H1 (cell line): ENCODE measurements at regions not wholly inside any gene's neighbourhood (a gene's known extent, or its start where the extent isn't known, plus 50 kb on each side); places are given as distances from the start of the nearest gene placed in this dataset.

Source experiments
- CTCF ChIA-PET: fragments of 300-600 bp; sonication (Branson Sonifier 250); formaldehyde crosslinking; loops from one replicate; lab custom pipeline; 2021; ENCODE audit not compliant: partially characterized antibody; lab: Charles Lee
- POLR2A ChIA-PET: fragments of 300-600 bp; sonication (Branson Sonifier 250); formaldehyde crosslinking; loops from one replicate; lab custom pipeline; 2021; ENCODE audit warnings: inconsistent platforms; ENCODE audit not compliant: partially characterized antibody; lab: Charles Lee
- DNase-seq, 2 experiments: peaks; one replicate each; pipeline versions ENCODE4 v3.0.0 to v3.0.0-alpha.2; 2010 to 2022; ENCODE audit warnings: low spot score in 2 of 2, low read depth in 1 of 2, mixed read lengths in 1 of 2
- FAIRE-seq: peaks from 2 replicates; lab custom pipeline; 2011; peaks lifted over from hg19 to GRCh38; lab: Jason Lieb, UNC
- H2AFZ ChIP-seq: 2 replicates; pipeline ENCODE4 v1.8.1; 2012; ENCODE audit warnings: low read length, inconsistent platforms
- H2AK5ac ChIP-seq: 2 replicates; pipeline ENCODE4 v1.6.1; 2013; ENCODE audit warnings: low read depth, low read length
- H2BK120ac ChIP-seq: replicated peaks from 2 replicates; pipeline ENCODE3; 2013; ENCODE audit warnings: low read depth, low read length, inconsistent platforms
- H2BK12ac ChIP-seq: 2 replicates; pipeline ENCODE4 v1.6.1; 2013; ENCODE audit warnings: low read depth, low read length
- H2BK15ac ChIP-seq: 2 replicates; pipeline ENCODE4 v1.6.1; 2013; ENCODE audit warnings: low read length
- H2BK20ac ChIP-seq: 2 replicates; pipeline ENCODE4 v1.6.1; 2013; ENCODE audit warnings: low read length
- H2BK5ac ChIP-seq: 2 replicates; pipeline ENCODE4 v1.6.1; 2013; ENCODE audit warnings: low read depth, low read length
- H3K14ac ChIP-seq: 2 replicates; pipeline ENCODE4 v1.6.1; 2013; ENCODE audit warnings: inconsistent platforms; ENCODE audit not compliant: insufficient read length
- H3K18ac ChIP-seq: 2 replicates; pipeline ENCODE4 v1.6.1; 2013; ENCODE audit warnings: low read length; ENCODE audit errors: extremely low read depth
- H3K23ac ChIP-seq: 2 replicates; pipeline ENCODE4 v1.6.1; 2013; ENCODE audit warnings: inconsistent platforms; ENCODE audit not compliant: insufficient read length
- H3K23me2 ChIP-seq: 2 replicates; pipeline ENCODE4 v1.6.1; 2013; ENCODE audit warnings: low read depth, low read length
- H3K27ac ChIP-seq: 2 replicates; pipeline ENCODE4 v1.6.1; 2011; ENCODE audit warnings: low read depth, low read length, inconsistent platforms
- H3K27me3 ChIP-seq, 4 experiments: replicated peaks in 1 of 4; 1 replicate in 1 of 4; 2 replicates in 3 of 4; pipeline versions ENCODE4 v1.6.1 to v1.8.1; 2011 to 2013; ENCODE audit warnings: low read length in 3 of 4, mild to moderate bottlenecking in 3 of 4, inconsistent platforms in 2 of 4, mixed read lengths in 2 of 4, moderate library complexity in 1 of 4; ENCODE audit not compliant: control insufficient read depth in 3 of 4, insufficient read depth in 3 of 4; ENCODE audit errors: extremely low read depth in 1 of 4
- H3K36me3 ChIP-seq, 4 experiments: 2 replicates each; pipeline versions ENCODE4 v1.6.1 to v1.8.1; 2011 to 2013; ENCODE audit warnings: mild to moderate bottlenecking in 4 of 4, low read length in 3 of 4, moderate library complexity in 2 of 4, control low read depth in 1 of 4, inconsistent platforms in 1 of 4; ENCODE audit not compliant: insufficient read depth in 4 of 4, control insufficient read depth in 2 of 4
- H3K4ac ChIP-seq: replicated peaks from 2 replicates; pipeline ENCODE3; 2013; ENCODE audit warnings: low read length, low read depth, mixed read lengths, inconsistent platforms; ENCODE audit not compliant: insufficient read length
- H3K4me1 ChIP-seq, 4 experiments: replicated peaks in 1 of 4; 1 replicate in 1 of 4; 2 replicates in 3 of 4; pipeline versions ENCODE4 v1.6.1 to v1.8.1; 2011 to 2013; ENCODE audit warnings: low read length in 3 of 4, inconsistent platforms in 2 of 4, mixed read lengths in 1 of 4; ENCODE audit not compliant: insufficient read depth in 4 of 4, control insufficient read depth in 3 of 4
- H3K4me2 ChIP-seq, 2 experiments: 2 replicates each; pipeline versions ENCODE4 v1.6.1 to v1.8.1; 2011 to 2013; ENCODE audit warnings: low read depth in 2 of 2, low read length in 2 of 2, control low read depth in 1 of 2, inconsistent platforms in 1 of 2, mild to moderate bottlenecking in 1 of 2; ENCODE audit not compliant: insufficient read depth in 1 of 2
- H3K4me3 ChIP-seq, 4 experiments: fragments of 200-600, 300-600 bp in 1 of 4; sonication (generic), shearing (Covaris generic), sonication (Bioruptor Twin) in 1 of 4; 2 replicates each; pipeline versions ENCODE4 v1.5.1 to v1.8.1; 2011 to 2016; ENCODE audit warnings: low read length in 4 of 4, low read depth in 3 of 4, control low read depth in 2 of 4, inconsistent platforms in 2 of 4, mild to moderate bottlenecking in 2 of 4, mixed read lengths in 1 of 4, moderate library complexity in 1 of 4; ENCODE audit not compliant: insufficient read depth in 2 of 4; ENCODE audit errors: extremely low read depth in 1 of 4
- H3K56ac ChIP-seq: replicated peaks from 2 replicates; pipeline ENCODE3; 2013; ENCODE audit warnings: low read depth, mild to moderate bottlenecking, mixed read lengths, low read length, inconsistent platforms; ENCODE audit not compliant: insufficient read length
- H3K79me1 ChIP-seq: 2 replicates; pipeline ENCODE4 v1.6.1; 2013; ENCODE audit warnings: low read depth, low read length, control low read depth
- H3K79me2 ChIP-seq, 2 experiments: 2 replicates each; pipeline versions ENCODE4 v1.6.1 to v1.8.1; 2012 to 2013; ENCODE audit warnings: low read length in 2 of 2, mild to moderate bottlenecking in 2 of 2, inconsistent platforms in 1 of 2; ENCODE audit not compliant: insufficient read depth in 2 of 2, control insufficient read depth in 1 of 2
- H3K9ac ChIP-seq, 4 experiments: replicated peaks in 1 of 4; 1 replicate in 1 of 4; 2 replicates in 3 of 4; pipeline versions ENCODE4 v1.6.1 to v1.8.1; 2011 to 2013; ENCODE audit warnings: low read depth in 3 of 4, low read length in 3 of 4, control low read depth in 2 of 4, mild to moderate bottlenecking in 2 of 4, moderate library complexity in 2 of 4, inconsistent platforms in 1 of 4; ENCODE audit errors: extremely low read depth in 1 of 4
- H3K9me3 ChIP-seq, 2 experiments: 2 replicates each; pipeline versions ENCODE4 v1.6.1 to v1.8.1; 2012 to 2013; ENCODE audit warnings: mild to moderate bottlenecking in 2 of 2, moderate library complexity in 2 of 2, control low read depth in 1 of 2, inconsistent platforms in 1 of 2, low read depth in 1 of 2, low read length in 1 of 2, mixed read lengths in 1 of 2; ENCODE audit not compliant: insufficient read depth in 2 of 2
- H4K20me1 ChIP-seq, 2 experiments: replicated peaks in 1 of 2; 2 replicates each; pipeline versions ENCODE3 to v1.8.1; 2011 to 2013; ENCODE audit warnings: inconsistent platforms in 2 of 2, low read length in 2 of 2, mild to moderate bottlenecking in 1 of 2; ENCODE audit not compliant: insufficient read depth in 2 of 2, control insufficient read depth in 1 of 2
- H4K5ac ChIP-seq: 2 replicates; pipeline ENCODE4 v1.6.1; 2013; ENCODE audit warnings: low read length, low read depth, mixed read lengths, inconsistent platforms; ENCODE audit not compliant: insufficient read length
- H4K8ac ChIP-seq: 2 replicates; pipeline ENCODE4 v1.8.0; 2013; ENCODE audit warnings: mild to moderate bottlenecking, moderate library complexity, low read length, inconsistent platforms; ENCODE audit not compliant: insufficient read depth; ENCODE audit errors: extremely low read depth
- H4K91ac ChIP-seq: replicated peaks from 2 replicates; pipeline ENCODE3; 2013; ENCODE audit warnings: low read length, mixed read lengths, inconsistent platforms; ENCODE audit not compliant: insufficient read length
- BACH1 ChIP-seq: IDR thresholded peaks from 2 replicates; pipeline ENCODE4 v1.6.1; 2012; ENCODE audit warnings: low read length, improper control_type of control experiment
- CHD2 ChIP-seq: IDR thresholded peaks from 2 replicates; pipeline ENCODE4 v1.6.1; 2012; ENCODE audit warnings: low read length, improper control_type of control experiment
- CTBP2 ChIP-seq: IDR thresholded peaks from 2 replicates; pipeline ENCODE4 v1.7.0; 2011; ENCODE audit warnings: borderline replicate concordance, mild to moderate bottlenecking, moderate library complexity, mixed read lengths, low read length; ENCODE audit not compliant: insufficient read depth, insufficient read length
- FOSL1 ChIP-seq: IDR thresholded peaks from 2 replicates; pipeline ENCODE4 v1.6.1; 2011; ENCODE audit warnings: mild to moderate bottlenecking, low read depth, low read length, moderate library complexity; ENCODE audit not compliant: insufficient read depth
- JUN ChIP-seq: IDR thresholded peaks from 2 replicates; pipeline ENCODE4 v1.6.1; 2011; ENCODE audit warnings: low read depth, mild to moderate bottlenecking, improper control_type of control experiment, low read length
- KDM4A ChIP-seq: IDR thresholded peaks from one replicate; pipeline ENCODE4 v1.7.1; 2012; ENCODE audit warnings: low read depth, mild to moderate bottlenecking, moderate library complexity, low read length, inconsistent platforms; ENCODE audit not compliant: severe bottlenecking
- POLR2A ChIP-seq, 2 experiments: IDR thresholded peaks; 1 replicate in 1 of 2; 2 replicates in 1 of 2; pipeline ENCODE4 v1.6.1; 2011; ENCODE audit warnings: low read depth in 2 of 2, low read length in 2 of 2, mild to moderate bottlenecking in 2 of 2; ENCODE audit errors: control extremely low read depth in 1 of 2
- RBBP5 ChIP-seq: IDR thresholded peaks from 2 replicates; pipeline ENCODE4 v1.7.1; 2012; ENCODE audit warnings: low read depth, mild to moderate bottlenecking, inconsistent platforms, low read length, moderate library complexity, borderline replicate concordance
- RNF2 ChIP-seq: fragments of 200-900, 300-1000 bp; sonication (generic); IDR thresholded peaks from 2 replicates; pipeline ENCODE4 v1.7.1; 2016; ENCODE audit warnings: borderline replicate concordance, low read depth, mild to moderate bottlenecking, antibody characterized with exemption, low read length; ENCODE audit not compliant: poor library complexity, severe bottlenecking; ENCODE audit errors: missing control alignments
- SRF ChIP-seq: IDR thresholded peaks from 2 replicates; pipeline ENCODE4 v1.6.1; 2011; ENCODE audit warnings: mild to moderate bottlenecking, low read depth, low read length, moderate library complexity
- TBP ChIP-seq: IDR thresholded peaks from 2 replicates; pipeline ENCODE4 v1.6.1; 2011; ENCODE audit warnings: low read depth, low read length, improper control_type of control experiment
- WGBS, 2 experiments: shearing (Covaris generic) in 1 of 2; methylation state at CpG; one replicate each; pipeline versions ENCODE4 v1.1.6 to v1.1.7; 2013 to 2015; ENCODE audit warnings: low lambda C conversion rate in 2 of 2, mixed read lengths in 2 of 2, inconsistent platforms in 1 of 2, low coverage in 1 of 2, missing lambda C conversion rate in 1 of 2; ENCODE audit not compliant: insufficient replicate concordance in 2 of 2, insufficient coverage in 1 of 2, insufficient read length in 1 of 2; ENCODE audit errors: extremely low coverage in 1 of 2, missing lambda C conversion rate in 1 of 2; 5-methylcytosine and 5-hydroxymethylcytosine counted together

DNA sequence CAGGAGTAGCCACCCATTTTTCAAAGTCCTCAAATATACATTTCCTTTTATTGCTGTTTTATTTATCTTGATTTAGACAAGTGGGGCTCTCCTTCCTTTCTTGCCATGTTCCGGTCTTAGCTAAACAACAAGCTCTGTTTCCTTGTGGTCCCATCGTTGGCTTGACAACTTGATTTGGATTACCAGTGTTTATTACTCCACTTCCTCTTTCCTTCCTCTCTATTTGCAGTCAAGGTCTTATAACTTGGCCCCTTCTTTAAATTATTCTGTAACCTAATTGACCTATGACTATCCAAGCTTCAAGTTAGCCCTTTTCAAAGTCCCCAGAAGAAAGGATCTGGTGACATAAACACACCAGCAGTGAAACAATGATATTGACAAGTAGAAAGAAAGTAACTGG is 130.6 kb upstream of the STT3B start:
- Histone ChIP-seq H4K20me1 (no peaks in the 10 kb centered on the region), H3K79me2 (no peaks in the 10 kb centered on the region), H2AFZ (no peak overlapping the region), H3K4me2 (no peak overlapping the region), H2BK120ac (no peak overlapping the region), H4K91ac (no peak overlapping the region), H3K79me1 (no peaks in the 10 kb centered on the region), H3K4ac (no peak overlapping the region), H3K9me3 (no peaks in the 10 kb centered on the region), H3K27me3 (no peaks in the 10 kb centered on the region), H4K8ac (no peak overlapping the region), H3K4me1 (0 out of 7 replicates have a peak, but pooled peaks cover 0 to 2% (median 0%) of the 10 kb centered on the region in 4 experiments), H2AK5ac (no peak overlapping the region), H3K14ac (no peak overlapping the region), H2BK20ac (no peak overlapping the region), H2BK5ac (no peak overlapping the region), H3K27ac (no peak overlapping the region), H2BK12ac (no peak overlapping the region), H3K36me3 (no peaks in the 10 kb centered on the region), H3K56ac (no peak overlapping the region), H3K18ac (no peak overlapping the region), H3K23ac (no peak overlapping the region), H3K23me2 (no peaks in the 10 kb centered on the region), H4K5ac (no peak overlapping the region), H3K9ac (no peak overlapping the region), H3K4me3 (no peak overlapping the region), H2BK15ac (no peak overlapping the region)
- TF ChIP-seq RNF2 = no peak
- no peak for TF ChIP-seq SRF
- no peak for TF ChIP-seq TBP
- no peak for TF ChIP-seq JUN
- no peak for TF ChIP-seq FOSL1
- no peak for TF ChIP-seq KDM4A
- TF ChIP-seq CHD2 = no peak
- no peak for TF ChIP-seq POLR2A (IDR thresholded peaks at IDR 0.05; ENCODE audit: control extremely low read depth in 1 of 2, low read depth in 2 of 2, low read length in 2 of 2)
- TF ChIP-seq CTBP2 = no peak
- TF ChIP-seq BACH1 = no peak
- no peak for TF ChIP-seq RBBP5
- FAIRE-seq (no peak), DNase-seq (no peak)
- ChIA-PET POLR2A (no interaction called here), CTCF (interaction anchor here (1.0 kb wide), 1 partner anchor 11 kb away, joined by 3 read pairs; no protein-coding TSS in a partner anchor)
- WGBS, 2 experiments = 90% methylated on average over 2 of the region's 2 CpGs; no CpG with 5 or more reads in 1 of the 2 experiments
